ENCODE measurements at regions not wholly inside any gene's neighbourhood (a gene's known extent, or its start where the extent isn't known, plus 50 kb on each side); places are given as distances from the start of the nearest gene placed in this dataset.
"Not testable (repeated sequence)": the region's sequence is repeated elsewhere in the genome, so short reads cannot be mapped to it uniquely, and the experiment has no call there.

- DNase-seq (ENCODE audit: low read depth, low spot score): no peak
Measured at GRCh38 chr6:141395443-141396008, 737.2 kb upstream of the GJE1 start.

- DNase-seq (ENCODE audit: low read depth, low spot score): no peak
Measured at GRCh38 chr6:141394565-141395051, 738.1 kb upstream of the GJE1 start.

- DNase-seq (ENCODE audit: low read depth, low spot score): no peak
Measured at GRCh38 chr6:141394125-141394536, 738.6 kb upstream of the GJE1 start.

GRCh38 chr6:141393405-141394124, 739.2 kb upstream of the GJE1 start:
- DNase-seq (ENCODE audit: low read depth, low spot score): no peak

- DNase-seq (ENCODE audit: low read depth, low spot score): not testable (repeated sequence)
Measured at GRCh38 chr6:141391135-141391534, 741.6 kb upstream of the GJE1 start.

- DNase-seq (ENCODE audit: low read depth, low spot score): no peak
Measured at GRCh38 chr6:141388666-141389065, 744.1 kb upstream of the GJE1 start.

- no peak for DNase-seq (ENCODE audit: low read depth, low spot score)
Measured at GRCh38 chr6:141370438-141370837, 762.3 kb upstream of the GJE1 start.

GRCh38 chr6:141366796-141367195, 765.9 kb upstream of the GJE1 start:
- not testable (repeated sequence) for DNase-seq (ENCODE audit: low read depth, low spot score)

- no peak for DNase-seq (ENCODE audit: low read depth, low spot score)
Measured at GRCh38 chr6:141364694-141365093, 768.0 kb upstream of the GJE1 start.

GRCh38 chr6:141364232-141364631, 768.5 kb upstream of the GJE1 start:
- no peak for DNase-seq (ENCODE audit: low read depth, low spot score)

GRCh38 chr6:141361559-141361958, 771.2 kb upstream of the GJE1 start:
- DNase-seq (ENCODE audit: low read depth, low spot score): no peak

GRCh38 chr6:141359953-141360352, 772.8 kb upstream of the GJE1 start:
- no peak for DNase-seq (ENCODE audit: low read depth, low spot score)

- no peak for DNase-seq (ENCODE audit: low read depth, low spot score)
Measured at GRCh38 chr6:141354191-141354955, 778.4 kb upstream of the GJE1 start.

GRCh38 chr6:141351721-141352120, 781.0 kb upstream of the GJE1 start:
- no peak for DNase-seq (ENCODE audit: low read depth, low spot score)

- no peak for DNase-seq (ENCODE audit: low read depth, low spot score)
Measured at GRCh38 chr6:141349710-141350109, 783.0 kb upstream of the GJE1 start.

- DNase-seq (ENCODE audit: low read depth, low spot score): no peak
Measured at GRCh38 chr6:141347906-141348492, 784.7 kb upstream of the GJE1 start.

- DNase-seq (ENCODE audit: low read depth, low spot score): no peak
Measured at GRCh38 chr6:141347086-141347485, 785.6 kb upstream of the GJE1 start.

- DNase-seq (ENCODE audit: low read depth, low spot score): no peak
Measured at GRCh38 chr6:141346535-141346934, 786.2 kb upstream of the GJE1 start.

- DNase-seq (ENCODE audit: low read depth, low spot score): no peak
Measured at GRCh38 chr6:141337191-141337590, 795.5 kb upstream of the GJE1 start.

- DNase-seq (ENCODE audit: low read depth, low spot score): no peak
Measured at GRCh38 chr6:141335477-141336273, 797.0 kb upstream of the GJE1 start.

- no peak for DNase-seq (ENCODE audit: low read depth, low spot score)
Measured at GRCh38 chr6:141326925-141327324, 805.8 kb upstream of the GJE1 start.

All from pulmonary artery endothelial cell (primary cell).